Liver (tissue), 8 donors: ENCODE measurements at regions not wholly inside any gene's neighbourhood (a gene's known extent, or its start where the extent isn't known, plus 50 kb on each side); places are given as distances from the start of the nearest gene placed in this dataset.

Experiments used
- DNase-seq: peaks from one replicate; pipeline ENCODE4 v3.0.0-alpha.2; 2017; ENCODE audit warnings: low spot score
- H3K27ac ChIP-seq, 2 donors: one replicate each; pipeline ENCODE4 v1.7.0; 2013; ENCODE audit warnings: inconsistent platforms in 2 of 2, low read length in 2 of 2, control low read depth in 1 of 2, low read depth in 1 of 2, mild to moderate bottlenecking in 1 of 2
- H3K27me3 ChIP-seq, 4 donors: one replicate each; pipeline versions ENCODE4 v1.6.1 to v1.7.0; 2013; ENCODE audit warnings: low read length in 3 of 4, inconsistent platforms in 1 of 4, mild to moderate bottlenecking in 1 of 4, moderate library complexity in 1 of 4; ENCODE audit not compliant: control insufficient read depth in 4 of 4, insufficient read depth in 4 of 4
- H3K36me3 ChIP-seq, 4 donors: one replicate each; pipeline versions ENCODE4 v1.6.1 to v1.7.0; 2013; ENCODE audit warnings: low read length in 3 of 4, mild to moderate bottlenecking in 3 of 4, low read depth in 1 of 4, moderate library complexity in 1 of 4; ENCODE audit not compliant: control insufficient read depth in 4 of 4, insufficient read depth in 3 of 4
- H3K4me1 ChIP-seq, 4 donors: one replicate each; pipeline versions ENCODE4 v1.6.1 to v1.7.0; 2013; ENCODE audit warnings: low read length in 3 of 4, mild to moderate bottlenecking in 3 of 4, moderate library complexity in 1 of 4; ENCODE audit not compliant: control insufficient read depth in 4 of 4, insufficient read depth in 4 of 4
- H3K4me3 ChIP-seq, 3 donors: one replicate each; pipeline versions ENCODE4 v1.6.1 to v1.7.0; 2013; ENCODE audit warnings: low read length in 3 of 3, control low read depth in 1 of 3, low read depth in 1 of 3, mild to moderate bottlenecking in 1 of 3
- H3K9ac ChIP-seq, 2 donors: one replicate each; pipeline ENCODE4 v1.7.0; 2013; ENCODE audit warnings: low read length in 2 of 2, mild to moderate bottlenecking in 2 of 2, moderate library complexity in 2 of 2, control low read depth in 1 of 2, low read depth in 1 of 2
- H3K9me3 ChIP-seq, 4 donors: one replicate each; pipeline versions ENCODE4 v1.6.1 to v1.7.0; 2013; ENCODE audit warnings: low read length in 3 of 4; ENCODE audit not compliant: control insufficient read depth in 4 of 4
- EGR1 ChIP-seq, 2 donors: IDR thresholded peaks; 2 replicates each; pipeline ENCODE4 v1.6.1; 2016 to 2018; ENCODE audit warnings: antibody characterized with exemption in 2 of 2, low read depth in 2 of 2
- FOXA1 ChIP-seq: IDR thresholded peaks from 2 replicates; pipeline ENCODE4 v1.6.1; 2016; ENCODE audit warnings: antibody characterized with exemption
- FOXA2 ChIP-seq: IDR thresholded peaks from 2 replicates; pipeline ENCODE4 v1.6.1; 2016; ENCODE audit warnings: antibody characterized with exemption
- GABPA ChIP-seq, 2 donors: IDR thresholded peaks in 1 of 2; conservative IDR thresholded peaks in 1 of 2; 2 replicates each; pipeline ENCODE4 v1.6.1; 2016; ENCODE audit warnings: antibody characterized with exemption in 2 of 2, mild to moderate bottlenecking in 1 of 2, moderate library complexity in 1 of 2
- HNF4A ChIP-seq, 2 donors: conservative IDR thresholded peaks; 2 replicates each; pipeline ENCODE4 v1.6.1; 2016; ENCODE audit warnings: antibody characterized with exemption in 2 of 2, mild to moderate bottlenecking in 2 of 2
- HNF4G ChIP-seq: IDR thresholded peaks from 2 replicates; pipeline ENCODE4 v1.6.1; 2016; ENCODE audit warnings: antibody characterized with exemption
- JUND ChIP-seq, 2 donors: IDR thresholded peaks; 2 replicates each; pipeline ENCODE4 v1.6.1; 2016; ENCODE audit warnings: antibody characterized with exemption in 2 of 2
- NR2F2 ChIP-seq: IDR thresholded peaks from 2 replicates; pipeline ENCODE4 v1.6.1; 2016; ENCODE audit warnings: antibody characterized with exemption
- RAD21 ChIP-seq, 2 donors: IDR thresholded peaks; 2 replicates each; pipeline ENCODE4 v1.6.1; 2016; ENCODE audit warnings: antibody characterized with exemption in 2 of 2, mild to moderate bottlenecking in 2 of 2
- RXRA ChIP-seq, 2 donors: IDR thresholded peaks; 2 replicates each; pipeline ENCODE4 v1.6.1; 2017 to 2018; ENCODE audit warnings: antibody characterized with exemption in 2 of 2, mild to moderate bottlenecking in 1 of 2
- SP1 ChIP-seq: IDR thresholded peaks from 2 replicates; pipeline ENCODE4 v1.6.1; 2018; ENCODE audit warnings: antibody characterized with exemption, mild to moderate bottlenecking
- TAF1 ChIP-seq: conservative IDR thresholded peaks from 2 replicates; pipeline ENCODE4 v1.6.1; 2016; ENCODE audit warnings: antibody characterized with exemption, mild to moderate bottlenecking
- YY1 ChIP-seq: IDR thresholded peaks from 2 replicates; pipeline ENCODE4 v1.6.1; 2016; ENCODE audit warnings: antibody characterized with exemption, mild to moderate bottlenecking
- WGBS: extraction: QIAGEN DNeasy Blood & Tissue Kit; methylation state at CpG from one replicate; pipeline ENCODE4 v1.1.7; 2013; 5-methylcytosine and 5-hydroxymethylcytosine counted together
- TF ChIP-seq, protein P1 (sequence below): IDR thresholded peaks from 2 replicates; pipeline ENCODE4 v1.6.1; 2016; ENCODE audit warnings: antibody characterized with exemption
- TF ChIP-seq, protein P2 (sequence below): IDR thresholded peaks from 2 replicates; pipeline ENCODE4 v1.6.1; 2016; ENCODE audit warnings: antibody characterized with exemption, mild to moderate bottlenecking
- TF ChIP-seq, protein P3 (sequence below): IDR thresholded peaks from 2 replicates; pipeline ENCODE4 v1.6.1; 2016; ENCODE audit warnings: antibody characterized with exemption
- TF ChIP-seq, protein P4 (sequence below): IDR thresholded peaks from 2 replicates; pipeline ENCODE4 v1.6.1; 2016; ENCODE audit warnings: antibody characterized with exemption
- TF ChIP-seq, protein P5 (sequence below): fragments of 150-350 bp; IDR thresholded peaks from 2 replicates; pipeline ENCODE4 v1.5.1; 2017; ENCODE audit warnings: improper control_type of control experiment, low read depth, low read length; ENCODE audit not compliant: missing input control
- donor health status: healthy.
- donor health status: healthy.
- donor health status: healthy.
- donor health status: healthy.
- donor health status: healthy.

DNA sequence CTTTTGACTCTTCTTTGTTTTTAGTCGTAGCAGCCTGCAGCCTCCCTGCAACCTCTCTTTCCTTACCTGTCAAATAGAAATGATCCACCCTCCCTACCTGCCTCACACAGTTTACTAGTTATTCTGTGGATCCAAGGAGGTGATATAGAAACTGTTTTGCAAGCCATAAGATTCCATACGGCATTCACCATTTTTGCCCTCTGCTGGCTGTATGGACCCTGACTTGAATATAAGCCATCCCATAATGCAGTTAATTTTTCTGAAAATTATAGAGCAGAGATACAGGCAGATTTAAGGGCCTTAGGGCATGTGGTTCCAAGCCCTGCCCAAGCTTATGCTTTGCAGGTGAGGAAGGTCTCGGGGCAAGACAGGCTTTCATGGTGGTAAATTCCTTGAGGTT, 63.8 kb downstream of the CPN2 start:
- H3K9ac ChIP-seq, result no peak overlapping the region
- TF ChIP-seq FOXA2, result no peak
- TF ChIP-seq HNF4A (conservative IDR thresholded peaks at IDR 0.05), result no peak
- TF ChIP-seq, protein P1, sequence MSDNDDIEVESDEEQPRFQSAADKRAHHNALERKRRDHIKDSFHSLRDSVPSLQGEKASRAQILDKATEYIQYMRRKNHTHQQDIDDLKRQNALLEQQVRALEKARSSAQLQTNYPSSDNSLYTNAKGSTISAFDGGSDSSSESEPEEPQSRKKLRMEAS, result no peak
- no peak for TF ChIP-seq HNF4G
- TF ChIP-seq NR2F2, result no peak
- no peak for TF ChIP-seq RXRA (IDR thresholded peaks at IDR 0.05)
- TF ChIP-seq, protein P2, sequence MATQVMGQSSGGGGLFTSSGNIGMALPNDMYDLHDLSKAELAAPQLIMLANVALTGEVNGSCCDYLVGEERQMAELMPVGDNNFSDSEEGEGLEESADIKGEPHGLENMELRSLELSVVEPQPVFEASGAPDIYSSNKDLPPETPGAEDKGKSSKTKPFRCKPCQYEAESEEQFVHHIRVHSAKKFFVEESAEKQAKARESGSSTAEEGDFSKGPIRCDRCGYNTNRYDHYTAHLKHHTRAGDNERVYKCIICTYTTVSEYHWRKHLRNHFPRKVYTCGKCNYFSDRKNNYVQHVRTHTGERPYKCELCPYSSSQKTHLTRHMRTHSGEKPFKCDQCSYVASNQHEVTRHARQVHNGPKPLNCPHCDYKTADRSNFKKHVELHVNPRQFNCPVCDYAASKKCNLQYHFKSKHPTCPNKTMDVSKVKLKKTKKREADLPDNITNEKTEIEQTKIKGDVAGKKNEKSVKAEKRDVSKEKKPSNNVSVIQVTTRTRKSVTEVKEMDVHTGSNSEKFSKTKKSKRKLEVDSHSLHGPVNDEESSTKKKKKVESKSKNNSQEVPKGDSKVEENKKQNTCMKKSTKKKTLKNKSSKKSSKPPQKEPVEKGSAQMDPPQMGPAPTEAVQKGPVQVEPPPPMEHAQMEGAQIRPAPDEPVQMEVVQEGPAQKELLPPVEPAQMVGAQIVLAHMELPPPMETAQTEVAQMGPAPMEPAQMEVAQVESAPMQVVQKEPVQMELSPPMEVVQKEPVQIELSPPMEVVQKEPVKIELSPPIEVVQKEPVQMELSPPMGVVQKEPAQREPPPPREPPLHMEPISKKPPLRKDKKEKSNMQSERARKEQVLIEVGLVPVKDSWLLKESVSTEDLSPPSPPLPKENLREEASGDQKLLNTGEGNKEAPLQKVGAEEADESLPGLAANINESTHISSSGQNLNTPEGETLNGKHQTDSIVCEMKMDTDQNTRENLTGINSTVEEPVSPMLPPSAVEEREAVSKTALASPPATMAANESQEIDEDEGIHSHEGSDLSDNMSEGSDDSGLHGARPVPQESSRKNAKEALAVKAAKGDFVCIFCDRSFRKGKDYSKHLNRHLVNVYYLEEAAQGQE, result no peak
- H3K4me1 ChIP-seq, result no peaks in the 10 kb centered on the region
- no peaks in the 10 kb centered on the region for H3K36me3 ChIP-seq
- no peak overlapping the region for H3K27ac ChIP-seq
- H3K27me3 ChIP-seq, result no peaks in the 10 kb centered on the region
- no peak for DNase-seq
- H3K9me3 ChIP-seq, result no peaks in the 10 kb centered on the region
- H3K4me3 ChIP-seq, result no peak overlapping the region
- WGBS, result 92% methylated on average over 3 of the region's 3 CpGs

DNA sequence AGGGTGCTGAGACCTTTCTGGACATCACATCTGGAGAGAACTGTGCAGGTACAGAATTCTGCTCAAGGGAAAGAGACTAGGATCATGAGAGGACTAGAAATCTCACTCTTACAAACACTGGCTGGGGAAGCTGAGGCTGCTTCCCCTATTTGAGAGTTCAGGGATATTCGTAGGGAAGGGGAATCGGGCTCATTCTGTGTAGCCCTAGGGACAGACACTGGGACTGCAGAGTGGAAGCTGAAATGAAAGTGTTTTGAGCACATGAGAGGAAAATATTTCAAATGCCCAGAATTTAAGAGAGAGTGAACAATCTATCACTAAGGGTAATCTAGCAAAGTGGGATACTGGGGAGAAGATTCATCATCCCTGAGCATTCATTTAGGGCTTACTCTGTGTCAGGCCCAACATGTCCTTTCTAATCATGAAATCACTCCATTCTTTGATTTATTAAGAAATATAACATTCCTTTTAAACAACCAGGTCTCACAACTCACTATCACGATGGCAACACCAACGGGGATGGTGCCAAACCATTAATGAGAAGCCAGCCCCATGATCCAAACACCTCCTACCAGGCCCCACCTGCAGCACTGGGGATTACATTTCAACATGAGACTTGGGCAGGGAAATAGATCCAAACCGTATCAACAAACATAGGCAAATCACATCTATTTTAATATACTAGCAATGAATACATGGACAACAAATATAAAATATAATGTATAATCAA, 63.0 kb downstream of the CPN2 start:
- no peak for DNase-seq
- Histone ChIP-seq H3K9ac (no peak overlapping the region), H3K36me3 (no peaks in the 10 kb centered on the region), H3K27me3 (no peaks in the 10 kb centered on the region), H3K9me3 (no peaks in the 10 kb centered on the region), H3K4me3 (no peak overlapping the region), H3K4me1 (no peaks in the 10 kb centered on the region), H3K27ac (no peak overlapping the region)
- WGBS, result 81% methylated on average over 5 of the region's 5 CpGs
- TF ChIP-seq RXRA (IDR thresholded peaks at IDR 0.05) (no peak), JUND (IDR thresholded peaks at IDR 0.05) (no peak), RAD21 (IDR thresholded peaks at IDR 0.05) (no peak), EGR1 (IDR thresholded peaks at IDR 0.05; ENCODE audit: low read depth in 2 of 2) (no peak), GABPA (IDR thresholded peaks at IDR 0.05 in 1 of 2, conservative IDR thresholded peaks at IDR 0.05 in 1 of 2) (no peak), YY1 (no peak), TAF1 (no peak), HNF4A (conservative IDR thresholded peaks at IDR 0.05) (no peak), HNF4G (no peak), SP1 (no peak), FOXA2 (no peak), FOXA1 (no peak), NR2F2 (no peak)
- TF ChIP-seq, protein P3, sequence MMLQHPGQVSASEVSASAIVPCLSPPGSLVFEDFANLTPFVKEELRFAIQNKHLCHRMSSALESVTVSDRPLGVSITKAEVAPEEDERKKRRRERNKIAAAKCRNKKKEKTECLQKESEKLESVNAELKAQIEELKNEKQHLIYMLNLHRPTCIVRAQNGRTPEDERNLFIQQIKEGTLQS, result no peak
- TF ChIP-seq, protein P1, result no peak
- TF ChIP-seq, protein P4, sequence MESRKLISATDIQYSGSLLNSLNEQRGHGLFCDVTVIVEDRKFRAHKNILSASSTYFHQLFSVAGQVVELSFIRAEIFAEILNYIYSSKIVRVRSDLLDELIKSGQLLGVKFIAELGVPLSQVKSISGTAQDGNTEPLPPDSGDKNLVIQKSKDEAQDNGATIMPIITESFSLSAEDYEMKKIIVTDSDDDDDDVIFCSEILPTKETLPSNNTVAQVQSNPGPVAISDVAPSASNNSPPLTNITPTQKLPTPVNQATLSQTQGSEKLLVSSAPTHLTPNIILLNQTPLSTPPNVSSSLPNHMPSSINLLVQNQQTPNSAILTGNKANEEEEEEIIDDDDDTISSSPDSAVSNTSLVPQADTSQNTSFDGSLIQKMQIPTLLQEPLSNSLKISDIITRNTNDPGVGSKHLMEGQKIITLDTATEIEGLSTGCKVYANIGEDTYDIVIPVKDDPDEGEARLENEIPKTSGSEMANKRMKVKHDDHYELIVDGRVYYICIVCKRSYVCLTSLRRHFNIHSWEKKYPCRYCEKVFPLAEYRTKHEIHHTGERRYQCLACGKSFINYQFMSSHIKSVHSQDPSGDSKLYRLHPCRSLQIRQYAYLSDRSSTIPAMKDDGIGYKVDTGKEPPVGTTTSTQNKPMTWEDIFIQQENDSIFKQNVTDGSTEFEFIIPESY, result no peak
- TF ChIP-seq, protein P2, result no peak
- TF ChIP-seq, protein P5, sequence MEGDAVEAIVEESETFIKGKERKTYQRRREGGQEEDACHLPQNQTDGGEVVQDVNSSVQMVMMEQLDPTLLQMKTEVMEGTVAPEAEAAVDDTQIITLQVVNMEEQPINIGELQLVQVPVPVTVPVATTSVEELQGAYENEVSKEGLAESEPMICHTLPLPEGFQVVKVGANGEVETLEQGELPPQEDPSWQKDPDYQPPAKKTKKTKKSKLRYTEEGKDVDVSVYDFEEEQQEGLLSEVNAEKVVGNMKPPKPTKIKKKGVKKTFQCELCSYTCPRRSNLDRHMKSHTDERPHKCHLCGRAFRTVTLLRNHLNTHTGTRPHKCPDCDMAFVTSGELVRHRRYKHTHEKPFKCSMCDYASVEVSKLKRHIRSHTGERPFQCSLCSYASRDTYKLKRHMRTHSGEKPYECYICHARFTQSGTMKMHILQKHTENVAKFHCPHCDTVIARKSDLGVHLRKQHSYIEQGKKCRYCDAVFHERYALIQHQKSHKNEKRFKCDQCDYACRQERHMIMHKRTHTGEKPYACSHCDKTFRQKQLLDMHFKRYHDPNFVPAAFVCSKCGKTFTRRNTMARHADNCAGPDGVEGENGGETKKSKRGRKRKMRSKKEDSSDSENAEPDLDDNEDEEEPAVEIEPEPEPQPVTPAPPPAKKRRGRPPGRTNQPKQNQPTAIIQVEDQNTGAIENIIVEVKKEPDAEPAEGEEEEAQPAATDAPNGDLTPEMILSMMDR, result no peak
